K562 (cell line): ENCODE measurements at regions not wholly inside any gene's neighbourhood (a gene's known extent, or its start where the extent isn't known, plus 50 kb on each side); places are given as distances from the start of the nearest gene placed in this dataset.
A peak's percentile ranks its signal among the peaks of the same experiment; 100 is the strongest.

ENCODE experiments used
- CHD2 ChIP-seq: IDR thresholded peaks from 2 replicates; pipeline ENCODE4 v1.6.1; 2011; ENCODE audit warnings: low read depth, low read length
- CREBBP ChIP-seq: IDR thresholded peaks from one replicate; pipeline ENCODE4 v1.6.1; 2012; ENCODE audit warnings: low read depth, mild to moderate bottlenecking, control low read depth, inconsistent platforms, low read length
- CTCF ChIP-seq, 3 experiments: IDR thresholded peaks in 2 of 3; conservative IDR thresholded peaks in 1 of 3; 2 replicates each; pipeline ENCODE4 v1.5.1; 2011 to 2012; ENCODE audit warnings: low read length in 3 of 3, mild to moderate bottlenecking in 3 of 3, control low read depth in 2 of 3, improper control_type of control experiment in 1 of 3, inconsistent platforms in 1 of 3, low read depth in 1 of 3, mixed read lengths in 1 of 3, moderate library complexity in 1 of 3; ENCODE audit not compliant: insufficient read depth in 2 of 3
- CTCFL ChIP-seq: IDR thresholded peaks from 2 replicates; pipeline ENCODE4 v1.6.1; 2011; ENCODE audit warnings: borderline replicate concordance, low read depth, mild to moderate bottlenecking, moderate library complexity, low read length; ENCODE audit not compliant: insufficient read depth, poor library complexity, severe bottlenecking
- DNMT1 ChIP-seq: fragments of 450-650 bp; IDR thresholded peaks from 2 replicates; pipeline ENCODE4 v1.6.1; 2016; ENCODE audit warnings: antibody characterized with exemption, mild to moderate bottlenecking
- GATA2 ChIP-seq: sonication (generic); formaldehyde crosslinking; IDR thresholded peaks from 2 replicates; pipeline ENCODE4 v1.4.0; 2020; ENCODE audit warnings: mild to moderate bottlenecking, missing genetic modification reagents
- JUND ChIP-seq, 2 experiments: IDR thresholded peaks; 2 replicates in 1 of 2; 3 replicates in 1 of 2; pipeline ENCODE4 v1.6.1; 2011; ENCODE audit warnings: borderline replicate concordance in 2 of 2, low read depth in 2 of 2, low read length in 2 of 2, improper control_type of control experiment in 1 of 2, missing biosample characterization in 1 of 2, missing genetic modification characterization in 1 of 2, missing genetic modification reagents in 1 of 2
- MXD1 ChIP-seq: fragments of 250-450 bp; sonication (Bioruptor Pico); IDR thresholded peaks from 2 replicates; pipeline ENCODE4 v1.8.0; 2021; ENCODE audit warnings: borderline replicate concordance, mild to moderate bottlenecking, moderate library complexity; ENCODE audit not compliant: poor library complexity, severe bottlenecking
- PCBP1 ChIP-seq: fragments of 200-400 bp; formaldehyde crosslinking; IDR thresholded peaks from 2 replicates; pipeline ENCODE4 v1.6.1; 2018; ENCODE audit warnings: mild to moderate bottlenecking, low read depth, low read length; ENCODE audit not compliant: poor library complexity, severe bottlenecking
- RAD21 ChIP-seq, 2 experiments: fragments of 250-450 bp in 1 of 2; fragments of 450-650 bp in 1 of 2; sonication (Bioruptor Pico) in 1 of 2; formaldehyde crosslinking in 1 of 2; IDR thresholded peaks in 1 of 2; conservative IDR thresholded peaks in 1 of 2; 2 replicates each; pipeline versions ENCODE4 v1.4.0 to v1.8.0; 2020 to 2022; ENCODE audit warnings: mild to moderate bottlenecking in 2 of 2, moderate library complexity in 1 of 2
- RBM25 ChIP-seq: fragments of 200-400 bp; formaldehyde crosslinking; IDR thresholded peaks from 2 replicates; pipeline ENCODE4 v1.6.1; 2018; ENCODE audit warnings: low read length, low read depth, moderate library complexity; ENCODE audit not compliant: severe bottlenecking
- TAF9B ChIP-seq: fragments of 450-650 bp; IDR thresholded peaks from 2 replicates; pipeline ENCODE4 v1.6.1; 2018; ENCODE audit warnings: mild to moderate bottlenecking; ENCODE audit not compliant: partially characterized antibody
- TBL1XR1 ChIP-seq, 2 experiments: IDR thresholded peaks; 2 replicates each; pipeline ENCODE4 v1.6.1; 2012; ENCODE audit warnings: improper control_type of control experiment in 2 of 2, low read length in 2 of 2, mild to moderate bottlenecking in 1 of 2
- THRB ChIP-seq: fragments of 450-650 bp; formaldehyde crosslinking; conservative IDR thresholded peaks from 2 replicates; pipeline ENCODE4 v1.4.0; 2022; ENCODE audit warnings: mild to moderate bottlenecking, missing genetic modification characterization
- ZFX ChIP-seq: sonication (generic); formaldehyde crosslinking; IDR thresholded peaks from 2 replicates; pipeline ENCODE4 v1.8.0; 2022; ENCODE audit warnings: mild to moderate bottlenecking, missing genetic modification reagents, moderate library complexity
- ZNF512 ChIP-seq: IDR thresholded peaks from 2 replicates; pipeline ENCODE4 v1.6.1; 2016; ENCODE audit warnings: missing genetic modification characterization, missing compliant biosample characterization
- TF ChIP-seq, protein P1 (sequence below): sonication (generic); formaldehyde crosslinking; IDR thresholded peaks from 2 replicates; pipeline ENCODE4 v1.8.0; 2022; ENCODE audit warnings: mild to moderate bottlenecking, missing genetic modification reagents

DNA sequence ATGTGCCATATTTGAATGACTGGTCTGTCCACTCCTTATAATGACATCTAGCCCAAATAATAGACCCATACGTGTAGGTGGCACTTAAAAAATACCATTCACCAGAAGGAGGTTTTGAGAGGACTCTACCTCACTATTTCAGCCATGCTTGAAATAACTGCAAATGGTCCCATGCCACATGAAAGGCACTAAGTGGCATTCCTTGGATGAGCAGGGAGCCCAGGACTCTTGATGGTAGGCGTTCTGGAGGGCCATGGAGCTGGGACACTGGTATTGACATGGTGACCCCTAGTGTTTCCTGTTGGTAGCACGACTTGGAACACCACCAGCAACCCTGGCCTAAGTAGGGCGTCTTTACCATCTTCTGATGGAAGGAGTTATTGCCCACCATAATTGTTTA, 148.7 kb upstream of the ZFHX3 start (continued):
- peak; percentile 59 to 70 (median 65) for TF ChIP-seq CTCF (IDR thresholded peaks at IDR 0.05 in 2 of 3, conservative IDR thresholded peaks at IDR 0.05 in 1 of 3; ENCODE audit: insufficient read depth in 2 of 3, low read depth in 1 of 3, low read length in 3 of 3)
- TF ChIP-seq DNMT1: no peak
- no peak for TF ChIP-seq TAF9B
- TF ChIP-seq CHD2: no peak
- TF ChIP-seq CTCFL: no peak
- no peak for TF ChIP-seq RBM25
- no peak for TF ChIP-seq GATA2
- TF ChIP-seq TBL1XR1 (IDR thresholded peaks at IDR 0.05; ENCODE audit: low read length in 2 of 2): no peak
- peak; percentile 46 to 67 for TF ChIP-seq RAD21 (CRISPR knock-in tag; conservative IDR thresholded peaks at IDR 0.05 in 1 of 2, IDR thresholded peaks at IDR 0.05 in 1 of 2)
- no peak for TF ChIP-seq THRB
- no peak for TF ChIP-seq ZFX (CRISPR knock-in tag)
- TF ChIP-seq PCBP1: no peak
- TF ChIP-seq, protein P1, sequence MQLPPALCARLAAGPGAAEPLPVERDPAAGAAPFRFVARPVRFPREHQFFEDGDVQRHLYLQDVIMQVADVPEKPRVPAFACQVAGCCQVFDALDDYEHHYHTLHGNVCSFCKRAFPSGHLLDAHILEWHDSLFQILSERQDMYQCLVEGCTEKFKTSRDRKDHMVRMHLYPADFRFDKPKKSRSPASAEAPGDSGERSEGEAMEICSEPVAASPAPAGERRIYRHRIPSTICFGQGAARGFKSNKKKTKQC: no peak
- TF ChIP-seq ZNF512: no peak
- no peak for TF ChIP-seq JUND (IDR thresholded peaks at IDR 0.05; ENCODE audit: borderline replicate concordance, low read depth, low read length)
- no peak for TF ChIP-seq JUND (tag; IDR thresholded peaks at IDR 0.05; ENCODE audit: borderline replicate concordance, low read depth, low read length)
- no peak for TF ChIP-seq MXD1 (CRISPR knock-in tag)
- no peak for TF ChIP-seq CREBBP
